ENCODE measurements at regions not wholly inside any gene's neighbourhood (a gene's known extent, or its start where the extent isn't known, plus 50 kb on each side); places are given as distances from the start of the nearest gene placed in this dataset.

GRCh38 chr4:62923783-62924182, 1485.5 kb downstream of the TECRL start:
- TF ChIP-seq EZH2phosphoT487 (IDR thresholded peaks at IDR 0.05; ENCODE audit: low read depth, severe bottlenecking, unreplicated experiment) (no peak), EZH2 (IDR thresholded peaks at IDR 0.05; ENCODE audit: borderline replicate concordance) (no peak)
- TF ChIP-seq, protein P1, sequence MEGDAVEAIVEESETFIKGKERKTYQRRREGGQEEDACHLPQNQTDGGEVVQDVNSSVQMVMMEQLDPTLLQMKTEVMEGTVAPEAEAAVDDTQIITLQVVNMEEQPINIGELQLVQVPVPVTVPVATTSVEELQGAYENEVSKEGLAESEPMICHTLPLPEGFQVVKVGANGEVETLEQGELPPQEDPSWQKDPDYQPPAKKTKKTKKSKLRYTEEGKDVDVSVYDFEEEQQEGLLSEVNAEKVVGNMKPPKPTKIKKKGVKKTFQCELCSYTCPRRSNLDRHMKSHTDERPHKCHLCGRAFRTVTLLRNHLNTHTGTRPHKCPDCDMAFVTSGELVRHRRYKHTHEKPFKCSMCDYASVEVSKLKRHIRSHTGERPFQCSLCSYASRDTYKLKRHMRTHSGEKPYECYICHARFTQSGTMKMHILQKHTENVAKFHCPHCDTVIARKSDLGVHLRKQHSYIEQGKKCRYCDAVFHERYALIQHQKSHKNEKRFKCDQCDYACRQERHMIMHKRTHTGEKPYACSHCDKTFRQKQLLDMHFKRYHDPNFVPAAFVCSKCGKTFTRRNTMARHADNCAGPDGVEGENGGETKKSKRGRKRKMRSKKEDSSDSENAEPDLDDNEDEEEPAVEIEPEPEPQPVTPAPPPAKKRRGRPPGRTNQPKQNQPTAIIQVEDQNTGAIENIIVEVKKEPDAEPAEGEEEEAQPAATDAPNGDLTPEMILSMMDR (IDR thresholded peaks at IDR 0.05; ENCODE audit: poor library complexity) = no peak
- no peaks in the 10 kb centered on the region for H3K9me3 ChIP-seq (ENCODE audit: low read depth)
- no peaks in the 10 kb centered on the region for H3K4me1 ChIP-seq (ENCODE audit: insufficient read depth)
- H3K27ac ChIP-seq = no peak overlapping the region
- no peaks in the 10 kb centered on the region for H4K20me1 ChIP-seq (ENCODE audit: insufficient read depth, poor library complexity, severe bottlenecking)
- 81% methylated on average over 4 of the region's 4 CpGs for WGBS (ENCODE audit: low lambda C conversion rate, missing lambda C conversion rate)
- no peaks in the 10 kb centered on the region for H3K27me3 ChIP-seq
- H3K79me2 ChIP-seq = no peaks in the 10 kb centered on the region
- H3K9me2 ChIP-seq (replicated peaks; ENCODE audit: insufficient read depth) = no peaks in the 10 kb centered on the region
- DNase-seq (ENCODE audit: low spot score) = no peak
- no peak overlapping the region for H2AFZ ChIP-seq
- H3K4me3 ChIP-seq = no peak overlapping the region
- H3K4me2 ChIP-seq = no peak overlapping the region
- no peaks in the 10 kb centered on the region for H3K36me3 ChIP-seq (replicated peaks; ENCODE audit: insufficient read depth, low read depth)

GRCh38 chr4:62917649-62918048, 1491.6 kb downstream of the TECRL start:
- Histone ChIP-seq H3K4me1 (ENCODE audit: insufficient read depth) (no peaks in the 10 kb centered on the region), H3K4me3 (no peak overlapping the region)

DNA sequence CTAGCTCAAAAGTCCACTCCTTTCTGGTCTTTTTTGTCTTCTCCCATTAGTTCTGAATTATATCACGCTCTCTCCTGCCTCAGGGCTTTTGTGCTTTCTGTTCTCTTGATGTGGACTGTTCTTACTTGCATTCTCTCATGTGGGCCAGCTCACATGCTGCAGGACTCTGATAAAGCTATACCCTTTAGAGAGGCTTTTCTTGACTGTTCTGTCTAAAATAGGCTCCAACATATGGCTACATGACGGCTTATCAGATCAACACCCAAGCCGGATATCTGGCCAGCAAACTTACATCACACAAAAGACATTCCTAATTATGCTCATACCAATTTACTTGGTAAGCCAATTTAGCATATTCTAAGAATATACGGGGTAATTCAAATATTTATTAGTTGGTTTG, 1494.5 kb downstream of the TECRL start:
- Histone ChIP-seq H3K4me1 (ENCODE audit: insufficient read depth) (peaks cover 5% of the 10 kb centered on the region), H3K79me2 (no peaks in the 10 kb centered on the region), H3K27ac (no peak overlapping the region), H2AFZ (no peak overlapping the region), H3K9me2 (replicated peaks; ENCODE audit: insufficient read depth) (no peaks in the 10 kb centered on the region), H3K27me3 (no peaks in the 10 kb centered on the region), H3K9me3 (ENCODE audit: low read depth) (no peaks in the 10 kb centered on the region), H3K4me3 (no peak overlapping the region), H3K36me3 (replicated peaks; ENCODE audit: insufficient read depth, low read depth) (no peaks in the 10 kb centered on the region), H3K4me2 (no peak overlapping the region), H4K20me1 (ENCODE audit: insufficient read depth, poor library complexity, severe bottlenecking) (no peaks in the 10 kb centered on the region)
- 70% methylated on average over 4 of the region's 4 CpGs for WGBS (ENCODE audit: low lambda C conversion rate, missing lambda C conversion rate)
- no peak for DNase-seq (ENCODE audit: low spot score)
- TF ChIP-seq, protein P1 (IDR thresholded peaks at IDR 0.05; ENCODE audit: poor library complexity) = no peak
- TF ChIP-seq EZH2 (IDR thresholded peaks at IDR 0.05; ENCODE audit: borderline replicate concordance) (no peak), EZH2phosphoT487 (IDR thresholded peaks at IDR 0.05; ENCODE audit: low read depth, severe bottlenecking, unreplicated experiment) (no peak)

More at GRCh38 chr4:62917649-62918048, 1491.6 kb downstream of the TECRL start:
- H3K27ac ChIP-seq = no peak overlapping the region
- no peaks in the 10 kb centered on the region for H4K20me1 ChIP-seq (ENCODE audit: insufficient read depth, poor library complexity, severe bottlenecking)
- no peaks in the 10 kb centered on the region for H3K9me2 ChIP-seq (replicated peaks; ENCODE audit: insufficient read depth)
- DNase-seq (ENCODE audit: low spot score) = no peak
- no peak overlapping the region for H2AFZ ChIP-seq
- no peak overlapping the region for H3K4me2 ChIP-seq
- WGBS (ENCODE audit: low lambda C conversion rate, missing lambda C conversion rate) = 72% methylated on average over 2 of the region's 2 CpGs
- TF ChIP-seq, protein P1 (IDR thresholded peaks at IDR 0.05; ENCODE audit: poor library complexity) = no peak
- TF ChIP-seq EZH2phosphoT487 (IDR thresholded peaks at IDR 0.05; ENCODE audit: low read depth, severe bottlenecking, unreplicated experiment) (no peak), EZH2 (IDR thresholded peaks at IDR 0.05; ENCODE audit: borderline replicate concordance) (no peak)
- no peaks in the 10 kb centered on the region for H3K79me2 ChIP-seq
- no peaks in the 10 kb centered on the region for H3K36me3 ChIP-seq (replicated peaks; ENCODE audit: insufficient read depth, low read depth)
- H3K27me3 ChIP-seq = no peaks in the 10 kb centered on the region
- no peaks in the 10 kb centered on the region for H3K9me3 ChIP-seq (ENCODE audit: low read depth)

- 88% methylated on average over 1 of the region's 1 CpG for WGBS (ENCODE audit: low lambda C conversion rate, missing lambda C conversion rate)
Measured at GRCh38 chr4:62913065-62913464, 1496.2 kb downstream of the TECRL start.

More at GRCh38 chr4:62913065-62913464, 1496.2 kb downstream of the TECRL start:
- H3K9me3 ChIP-seq (ENCODE audit: low read depth) = no peaks in the 10 kb centered on the region
- no peak for DNase-seq (ENCODE audit: low spot score)
- no peak overlapping the region for H3K4me3 ChIP-seq
- H4K20me1 ChIP-seq (ENCODE audit: insufficient read depth, poor library complexity, severe bottlenecking) = no peaks in the 10 kb centered on the region
- no peaks in the 10 kb centered on the region for H3K79me2 ChIP-seq
- no peak overlapping the region for H3K4me2 ChIP-seq
- H3K27ac ChIP-seq = no peak overlapping the region
- TF ChIP-seq EZH2phosphoT487 (IDR thresholded peaks at IDR 0.05; ENCODE audit: low read depth, severe bottlenecking, unreplicated experiment) = no peak
- TF ChIP-seq, protein P1 (IDR thresholded peaks at IDR 0.05; ENCODE audit: poor library complexity) = no peak
- TF ChIP-seq EZH2 (IDR thresholded peaks at IDR 0.05; ENCODE audit: borderline replicate concordance) = no peak
- no peak overlapping the region for H2AFZ ChIP-seq
- no peaks in the 10 kb centered on the region for H3K36me3 ChIP-seq (replicated peaks; ENCODE audit: insufficient read depth, low read depth)
- peaks cover 5% of the 10 kb centered on the region for H3K4me1 ChIP-seq (ENCODE audit: insufficient read depth)
- no peaks in the 10 kb centered on the region for H3K27me3 ChIP-seq
- no peaks in the 10 kb centered on the region for H3K9me2 ChIP-seq (replicated peaks; ENCODE audit: insufficient read depth)
